SKM-1 treated with dmso at 0.1 percent for 144 hours (cell line): ENCODE measurements at regions not wholly inside any gene's neighbourhood (a gene's known extent, or its start where the extent isn't known, plus 50 kb on each side); places are given as distances from the start of the nearest gene placed in this dataset.
"Not testable (repeated sequence)": the region's sequence is repeated elsewhere in the genome, so short reads cannot be mapped to it uniquely, and the experiment has no call there.

Experiments used
- DNase-seq: peaks from one replicate; lab custom pipeline; 2025; ENCODE audit not compliant: unreplicated experiment; lab: John Stamatoyannopoulos, UW

- DNase-seq = no peak
These were observed 291.0 kb upstream of the CDH19 start for GRCh38 chr18:66894851-66895250.

- DNase-seq = not testable (repeated sequence)
These were observed 288.5 kb upstream of the CDH19 start for GRCh38 chr18:66892388-66892787.

GRCh38 chr18:66874812-66875474 is 271.1 kb upstream of the CDH19 start:
- DNase-seq = no peak

GRCh38 chr18:66874375-66874774 is 270.5 kb upstream of the CDH19 start:
- no peak for DNase-seq

GRCh38 chr18:66873899-66874298 is 270.0 kb upstream of the CDH19 start:
- no peak for DNase-seq

- no peak for DNase-seq
These were observed 268.4 kb upstream of the CDH19 start for GRCh38 chr18:66872277-66872676.

- DNase-seq = no peak
These were observed 263.8 kb upstream of the CDH19 start for GRCh38 chr18:66867653-66868052.

GRCh38 chr18:66866427-66866940 is 262.6 kb upstream of the CDH19 start:
- not testable (repeated sequence) for DNase-seq

- DNase-seq = no peak
These were observed 234.6 kb upstream of the CDH19 start for GRCh38 chr18:66838340-66838987.

- DNase-seq = no peak
These were observed 229.8 kb upstream of the CDH19 start for GRCh38 chr18:66833646-66834045.

GRCh38 chr18:66826211-66826610 is 222.3 kb upstream of the CDH19 start:
- DNase-seq = no peak

GRCh38 chr18:66825347-66825746 is 221.5 kb upstream of the CDH19 start:
- no peak for DNase-seq

- DNase-seq = no peak
These were observed 215.3 kb upstream of the CDH19 start for GRCh38 chr18:66819235-66819634.

- no peak for DNase-seq
These were observed 209.2 kb upstream of the CDH19 start for GRCh38 chr18:66813138-66813537.

- DNase-seq = no peak
These were observed 191.2 kb upstream of the CDH19 start for GRCh38 chr18:66795051-66795450.

GRCh38 chr18:66792466-66792865 is 188.6 kb upstream of the CDH19 start:
- no peak for DNase-seq

GRCh38 chr18:66780609-66781008 is 176.7 kb upstream of the CDH19 start:
- no peak for DNase-seq

GRCh38 chr18:66778048-66778447 is 174.2 kb upstream of the CDH19 start:
- DNase-seq = no peak

GRCh38 chr18:66769375-66769774 is 165.5 kb upstream of the CDH19 start:
- no peak for DNase-seq

GRCh38 chr18:66764230-66764629 is 160.3 kb upstream of the CDH19 start:
- DNase-seq = no peak

- no peak for DNase-seq
These were observed 157.3 kb upstream of the CDH19 start for GRCh38 chr18:66761166-66761565.

GRCh38 chr18:66760559-66760958 is 156.7 kb upstream of the CDH19 start:
- no peak for DNase-seq
